Astrocyte of the cerebellum (primary cell): ENCODE measurements at regions not wholly inside any gene's neighbourhood (a gene's known extent, or its start where the extent isn't known, plus 50 kb on each side); places are given as distances from the start of the nearest gene placed in this dataset.

Experiments used
- DNase-seq: peaks from one replicate; pipeline ENCODE4 v3.0.0-alpha.2; 2011; ENCODE audit warnings: low read depth
- H3K4me3 ChIP-seq: 2 replicates; pipeline ENCODE4 v1.5.1; 2011; ENCODE audit warnings: mild to moderate bottlenecking, low read depth, low read length, moderate library complexity
- in situ Hi-C: cut with HindIII; loops from 2 replicates; pipeline ENCODE4 v1.10.0; 2017; ENCODE audit warnings: low sequenced_read_pairs
- TF ChIP-seq, protein P1 (sequence below): IDR thresholded peaks from 2 replicates; pipeline ENCODE4 v1.5.1; 2012; ENCODE audit warnings: low read length, low read depth, moderate library complexity, mild to moderate bottlenecking; ENCODE audit errors: missing control alignments

DNA sequence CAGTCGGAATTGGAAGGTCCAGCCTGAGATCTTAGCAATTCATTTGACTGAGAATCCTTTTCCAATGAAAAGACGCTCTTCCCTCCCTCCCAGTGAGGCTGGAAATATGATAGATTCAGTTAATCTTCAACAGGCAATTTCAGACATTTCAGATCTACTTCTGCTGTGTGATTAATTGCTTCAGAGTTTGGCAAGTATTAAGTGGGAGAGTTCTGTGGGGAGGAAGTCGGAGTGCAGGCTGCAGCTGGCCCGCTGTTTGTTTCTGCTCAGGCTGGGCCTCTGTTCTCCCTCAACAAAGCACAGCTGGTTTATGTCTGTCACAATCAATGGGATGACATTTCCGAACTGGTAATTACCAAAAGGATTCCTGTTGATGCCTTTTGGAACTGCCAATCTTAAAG lies 178.2 kb downstream of the NDFIP2 start:
- DNase-seq = no peak
- in situ Hi-C loops = loop anchor here (25.0 kb wide), 1 partner anchor 703 kb away; no protein-coding TSS in a partner anchor

DNA sequence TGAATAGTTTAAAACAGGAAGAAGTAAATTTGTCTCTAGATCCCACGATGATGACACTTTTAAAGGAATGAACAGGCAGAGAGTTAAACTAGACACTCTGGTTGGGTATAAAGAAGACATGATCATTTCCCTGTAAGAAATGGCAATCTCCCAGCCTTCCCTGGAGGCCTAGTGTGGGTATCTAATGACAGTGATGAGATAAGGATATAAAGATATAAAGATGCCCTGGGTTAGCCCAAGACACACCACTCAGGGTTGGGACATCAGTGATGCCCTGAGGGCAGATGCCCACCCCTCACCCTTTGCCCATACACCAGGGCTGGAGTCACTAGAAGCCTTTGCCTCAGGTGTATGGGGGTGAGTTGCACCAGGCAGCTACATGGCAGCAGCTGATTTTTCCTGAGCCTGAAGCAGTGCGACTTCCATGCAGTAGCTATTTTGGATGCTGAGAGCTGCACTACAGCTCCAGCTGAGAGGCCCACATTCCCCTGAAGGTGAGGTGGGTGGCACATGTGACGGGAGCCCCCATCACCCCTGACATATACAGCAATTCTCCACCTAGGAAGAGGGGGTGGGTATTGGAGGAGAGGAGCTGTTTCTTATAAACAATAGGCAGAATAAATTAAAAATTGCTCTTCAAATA lies 177.5 kb downstream of the NDFIP2 start:
- H3K4me3 ChIP-seq = no peak overlapping the region
- in situ Hi-C loops = loop anchor here (25.0 kb wide), 1 partner anchor 704 kb away; no protein-coding TSS in a partner anchor
- DNase-seq = no peak
- TF ChIP-seq, protein P1, sequence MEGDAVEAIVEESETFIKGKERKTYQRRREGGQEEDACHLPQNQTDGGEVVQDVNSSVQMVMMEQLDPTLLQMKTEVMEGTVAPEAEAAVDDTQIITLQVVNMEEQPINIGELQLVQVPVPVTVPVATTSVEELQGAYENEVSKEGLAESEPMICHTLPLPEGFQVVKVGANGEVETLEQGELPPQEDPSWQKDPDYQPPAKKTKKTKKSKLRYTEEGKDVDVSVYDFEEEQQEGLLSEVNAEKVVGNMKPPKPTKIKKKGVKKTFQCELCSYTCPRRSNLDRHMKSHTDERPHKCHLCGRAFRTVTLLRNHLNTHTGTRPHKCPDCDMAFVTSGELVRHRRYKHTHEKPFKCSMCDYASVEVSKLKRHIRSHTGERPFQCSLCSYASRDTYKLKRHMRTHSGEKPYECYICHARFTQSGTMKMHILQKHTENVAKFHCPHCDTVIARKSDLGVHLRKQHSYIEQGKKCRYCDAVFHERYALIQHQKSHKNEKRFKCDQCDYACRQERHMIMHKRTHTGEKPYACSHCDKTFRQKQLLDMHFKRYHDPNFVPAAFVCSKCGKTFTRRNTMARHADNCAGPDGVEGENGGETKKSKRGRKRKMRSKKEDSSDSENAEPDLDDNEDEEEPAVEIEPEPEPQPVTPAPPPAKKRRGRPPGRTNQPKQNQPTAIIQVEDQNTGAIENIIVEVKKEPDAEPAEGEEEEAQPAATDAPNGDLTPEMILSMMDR = no peak

More for the DNA sequence above, 178.2 kb downstream of the NDFIP2 start:
- no peak overlapping the region for H3K4me3 ChIP-seq
- TF ChIP-seq, protein P1 = no peak

DNA sequence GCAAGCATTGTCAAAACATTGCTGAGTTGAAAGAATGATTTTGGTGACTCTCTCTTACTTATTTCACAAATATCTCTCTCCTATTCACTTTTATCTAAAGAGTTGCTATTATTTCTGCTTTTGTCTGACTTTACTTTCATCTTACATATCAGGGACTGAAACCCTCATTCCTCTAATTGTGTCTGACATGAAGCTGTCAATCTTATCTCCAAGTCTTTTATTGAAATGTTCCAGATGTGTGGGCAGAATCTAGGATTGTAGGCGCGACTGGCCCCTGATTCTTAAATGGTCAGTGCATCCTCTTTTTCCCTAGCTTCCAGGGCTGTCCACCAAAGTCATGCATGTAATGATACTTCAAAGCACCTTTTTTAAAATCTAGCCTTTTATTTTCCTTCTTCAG lies 174.6 kb downstream of the NDFIP2 start:
- no peak for DNase-seq

DNA sequence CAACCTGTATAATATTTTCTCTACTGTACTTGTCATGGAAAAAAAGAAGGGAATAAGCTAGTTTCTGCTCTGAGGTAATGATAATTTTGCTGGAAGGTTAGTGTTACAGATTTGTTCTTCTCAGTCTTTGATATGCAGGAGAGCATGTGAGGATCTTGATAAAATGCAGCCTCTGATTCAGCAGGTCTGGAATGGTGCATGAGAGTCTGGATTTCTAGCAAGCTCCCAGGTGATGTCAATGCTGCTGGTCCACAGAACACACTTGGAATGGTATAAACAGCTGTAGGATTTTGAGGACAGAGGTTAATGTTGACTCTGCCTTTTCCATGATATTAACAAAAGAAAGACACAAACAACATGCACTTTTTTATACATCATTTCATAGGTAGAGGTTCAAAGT lies 173.6 kb downstream of the NDFIP2 start:
- no peak for DNase-seq
- no peak overlapping the region for H3K4me3 ChIP-seq
- TF ChIP-seq, protein P1 = no peak
- in situ Hi-C loops = loop anchor here (25.0 kb wide), 1 partner anchor 708 kb away; no protein-coding TSS in a partner anchor

More for the DNA sequence above, 174.6 kb downstream of the NDFIP2 start:
- TF ChIP-seq, protein P1 = no peak
- in situ Hi-C loops = loop anchor here (25.0 kb wide), 1 partner anchor 707 kb away; no protein-coding TSS in a partner anchor
- H3K4me3 ChIP-seq = no peak overlapping the region

DNA sequence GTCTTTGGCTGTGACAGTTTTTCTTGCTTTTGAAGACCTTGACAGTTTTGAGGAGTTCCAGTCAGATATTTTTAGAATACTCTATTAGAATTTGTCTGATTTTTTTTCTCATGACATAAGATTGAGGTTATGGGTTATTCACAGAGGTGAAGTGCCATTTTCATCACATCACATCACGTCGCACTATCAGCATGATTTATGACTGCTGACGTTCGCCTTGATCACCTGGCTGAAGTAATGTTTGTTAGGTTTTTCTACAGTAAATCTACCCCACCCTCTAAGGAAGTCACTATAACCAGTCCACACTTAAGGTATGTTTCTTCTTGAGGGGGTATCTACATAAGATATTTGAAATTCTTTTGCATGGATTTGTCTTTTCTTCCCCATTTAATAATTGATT lies 169.7 kb downstream of the NDFIP2 start:
- in situ Hi-C loops = loop anchor here (25.0 kb wide), 1 partner anchor 712 kb away; no protein-coding TSS in a partner anchor
- DNase-seq = no peak
- TF ChIP-seq, protein P1 = no peak
- no peak overlapping the region for H3K4me3 ChIP-seq

DNA sequence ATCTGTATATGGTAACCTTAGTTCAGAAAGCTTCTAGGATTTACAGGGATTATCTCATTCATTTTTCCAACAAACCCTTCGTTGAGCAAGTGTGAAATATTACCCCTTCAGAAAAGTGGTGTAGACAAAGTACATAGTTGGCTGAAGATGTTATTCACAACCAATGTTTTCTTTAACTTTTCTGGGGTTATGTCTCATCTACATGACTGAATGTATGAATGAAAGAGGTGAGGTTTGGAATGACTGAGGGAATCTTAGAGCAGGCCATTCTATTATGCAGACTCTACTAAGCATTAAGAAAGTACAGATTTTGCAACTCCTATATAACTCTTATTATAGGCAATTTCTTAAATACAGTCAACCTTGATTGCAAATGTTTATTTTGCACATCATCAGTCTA lies 167.2 kb downstream of the NDFIP2 start:
- in situ Hi-C loops = no loop called here
- TF ChIP-seq, protein P1 = no peak
- no peak overlapping the region for H3K4me3 ChIP-seq
- DNase-seq = no peak
